ENCODE measurements at regions not wholly inside any gene's neighbourhood (a gene's known extent, or its start where the extent isn't known, plus 50 kb on each side); places are given as distances from the start of the nearest gene placed in this dataset.
A peak's percentile ranks its signal among the peaks of the same experiment; 100 is the strongest.
"Not testable (repeated sequence)": the region's sequence is repeated elsewhere in the genome, so short reads cannot be mapped to it uniquely, and the experiment has no call there.

- no peak for DNase-seq
Observed at GRCh38 chr4:163988865-163989264, 494.4 kb downstream of the TMA16 start.

- DNase-seq = no peak
Observed at GRCh38 chr4:163991298-163991865, 496.9 kb downstream of the TMA16 start.

GRCh38 chr4:164009435-164009834 is 514.9 kb downstream of the TMA16 start:
- no peak for DNase-seq

DNA sequence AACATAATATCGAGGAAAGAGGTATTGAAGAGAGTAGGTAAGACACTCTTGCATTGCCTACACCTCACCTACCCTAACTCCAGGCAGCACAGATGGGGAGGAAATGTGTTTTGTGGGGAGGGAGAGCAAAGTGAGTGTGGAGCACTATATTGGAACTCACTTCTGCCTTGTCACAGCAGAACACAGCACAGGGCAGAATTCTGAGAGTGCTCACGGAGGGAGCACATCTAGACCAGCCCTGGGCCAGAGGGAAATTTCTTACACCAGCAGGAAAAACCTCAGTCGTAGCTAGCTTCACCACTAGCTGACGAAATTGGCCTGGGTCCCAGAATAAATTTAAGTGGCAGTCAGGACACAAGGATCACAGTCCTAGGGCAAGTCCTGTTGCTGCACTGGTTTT is 517.3 kb downstream of the TMA16 start:
- DNase-seq = no peak

DNA sequence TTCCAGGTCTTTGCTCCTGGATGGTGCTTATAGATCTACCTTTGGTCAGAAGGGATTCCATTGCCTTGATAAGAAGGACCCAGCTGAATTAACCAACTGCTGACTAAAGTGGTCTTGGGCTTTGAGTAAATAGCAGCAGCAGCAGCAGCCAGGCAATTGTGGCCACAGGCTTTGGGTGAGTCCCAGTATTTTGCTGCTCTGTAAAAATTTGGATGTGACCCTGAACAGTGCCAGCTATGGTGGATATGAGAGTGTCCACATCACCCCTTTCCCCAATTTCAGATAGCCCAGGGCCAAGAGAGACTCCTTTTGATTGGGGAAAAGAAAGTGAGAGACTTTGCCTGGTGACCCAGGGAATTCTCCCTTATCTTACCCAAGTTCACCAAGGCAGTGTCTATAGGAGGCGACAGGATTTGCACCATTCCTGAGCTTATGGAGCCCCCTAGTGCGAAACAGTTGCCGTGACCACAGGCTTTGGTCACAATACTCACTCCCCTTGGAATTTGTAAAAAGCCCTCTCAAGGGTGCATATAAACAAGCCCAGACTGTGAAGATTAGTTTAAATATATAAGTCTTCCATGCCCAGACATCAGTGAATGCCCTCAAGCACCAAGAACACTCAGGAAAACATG is 518.0 kb downstream of the TMA16 start:
- peak; percentile 39 for DNase-seq

GRCh38 chr4:164021947-164022346 is 527.5 kb downstream of the TMA16 start:
- no peak for DNase-seq

- DNase-seq = no peak
Observed at GRCh38 chr4:164023214-164023613, 528.7 kb downstream of the TMA16 start.

DNA sequence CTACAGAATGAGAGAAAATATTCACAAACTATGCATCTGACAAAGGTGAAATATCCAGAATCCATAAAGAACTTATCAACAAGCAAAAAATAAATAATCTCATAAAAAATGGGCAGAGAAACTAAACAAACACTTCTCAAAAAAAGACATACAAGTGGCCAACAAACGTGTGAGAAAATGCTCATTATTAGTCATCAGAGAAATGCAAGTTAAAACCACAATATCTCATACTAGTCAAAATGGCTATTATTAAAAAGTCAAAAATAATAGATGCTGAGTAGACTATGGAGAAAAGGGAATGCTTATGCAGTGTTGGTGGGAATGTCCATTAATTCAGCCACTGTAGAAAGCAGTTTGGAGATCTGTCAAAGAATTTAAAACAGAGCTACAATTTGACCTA is 533.3 kb downstream of the TMA16 start:
- no peak for DNase-seq

DNA sequence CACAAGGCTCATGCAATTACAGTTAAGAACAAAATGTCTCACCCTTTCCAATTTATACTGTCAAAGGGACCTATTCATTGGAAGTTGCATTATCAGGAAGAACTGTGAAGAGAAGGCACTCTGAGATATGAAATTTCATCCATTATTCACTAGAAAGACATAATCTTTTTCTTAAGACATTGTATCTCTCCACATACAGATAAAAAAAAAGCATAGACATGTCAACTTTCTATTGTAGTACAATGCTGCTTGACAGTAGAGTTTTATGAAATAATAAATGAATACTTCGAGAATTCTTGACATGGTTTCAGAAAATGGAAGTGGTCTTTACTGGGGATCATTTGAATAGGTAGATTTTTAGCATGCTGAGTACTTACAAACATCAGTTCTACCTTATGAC is 545.0 kb downstream of the TMA16 start:
- no peak for DNase-seq

- no peak for DNase-seq
Observed at GRCh38 chr4:164056426-164057142, 562.1 kb downstream of the TMA16 start.

DNA sequence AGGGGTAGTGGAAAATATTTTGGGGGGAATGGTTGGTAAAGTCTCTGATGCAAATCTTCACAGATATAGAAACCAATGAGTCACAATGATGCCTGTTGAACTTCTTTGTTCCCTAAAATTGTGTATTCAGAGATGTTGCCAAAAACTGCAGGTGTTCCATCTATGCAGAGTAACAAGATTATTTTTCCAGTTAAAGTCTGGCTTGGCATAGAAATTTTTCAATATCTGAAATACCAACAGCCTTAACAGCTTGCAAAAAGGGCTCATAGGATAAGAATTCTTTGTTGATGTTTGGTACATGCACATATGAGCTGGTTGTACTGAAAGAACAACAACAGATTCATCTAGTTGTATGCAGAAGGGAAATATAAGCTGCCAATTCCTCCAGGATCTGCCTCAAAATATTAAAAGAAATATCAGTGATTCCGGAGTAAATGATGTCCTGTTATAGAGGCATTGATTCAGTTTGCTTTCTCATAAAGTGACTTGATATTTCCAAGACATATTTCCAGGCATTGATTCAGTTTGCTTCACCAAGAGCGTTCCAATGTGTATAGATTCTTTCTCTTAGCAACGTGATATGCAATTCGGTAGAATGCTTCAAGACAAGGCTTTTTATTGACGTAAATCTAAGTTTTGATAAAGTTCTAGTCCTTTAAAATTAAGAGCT is 564.4 kb downstream of the TMA16 start:
- DNase-seq = no peak

- DNase-seq = no peak
Observed at GRCh38 chr4:164060456-164060855, 566.0 kb downstream of the TMA16 start.

DNA sequence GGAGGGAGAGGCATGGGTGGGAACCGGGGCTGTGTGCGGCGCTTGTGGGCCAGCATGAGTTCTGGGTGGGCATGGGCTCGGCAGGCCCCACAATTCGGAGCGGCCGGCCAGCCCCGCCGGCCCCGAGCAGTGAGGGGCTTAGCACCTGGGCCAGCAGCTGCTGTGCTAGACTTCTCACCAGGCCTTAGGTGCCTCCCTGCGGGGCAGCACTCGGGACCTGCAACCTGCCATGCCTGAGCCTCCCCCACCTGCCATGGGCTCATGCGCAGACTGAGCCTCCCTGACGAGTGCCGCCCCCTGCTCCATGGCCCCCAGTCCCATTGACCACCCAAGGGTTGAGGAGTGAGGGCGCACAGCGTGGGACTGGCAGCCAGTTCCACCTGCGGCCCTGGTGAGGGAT is 573.9 kb downstream of the TMA16 start:
- DNase-seq = no peak

- no peak for DNase-seq
Observed at GRCh38 chr4:164070625-164071024, 576.1 kb downstream of the TMA16 start.

DNA sequence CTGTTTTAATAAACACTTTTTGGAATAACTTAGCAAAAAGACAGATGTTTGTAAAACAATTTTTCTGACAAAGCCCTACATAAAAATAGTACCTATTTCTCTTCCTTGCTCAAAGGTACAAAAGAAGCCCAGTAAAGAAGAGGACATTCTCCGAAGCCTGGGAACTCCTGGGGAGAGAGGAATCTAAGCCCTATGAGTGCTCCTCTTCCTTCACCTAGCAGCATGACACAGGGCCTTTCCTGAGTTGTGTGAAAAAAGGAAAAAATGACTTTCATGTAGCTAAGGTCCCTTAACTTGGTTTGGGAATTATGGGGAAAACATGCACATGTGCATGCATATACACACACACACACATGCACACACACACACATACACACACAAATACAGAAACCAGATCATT is 586.9 kb downstream of the TMA16 start:
- no peak for DNase-seq

- DNase-seq = no peak
Observed at GRCh38 chr4:164081801-164082200, 587.3 kb downstream of the TMA16 start.

- DNase-seq = no peak
Observed at GRCh38 chr4:164087733-164088132, 593.2 kb downstream of the TMA16 start.

DNA sequence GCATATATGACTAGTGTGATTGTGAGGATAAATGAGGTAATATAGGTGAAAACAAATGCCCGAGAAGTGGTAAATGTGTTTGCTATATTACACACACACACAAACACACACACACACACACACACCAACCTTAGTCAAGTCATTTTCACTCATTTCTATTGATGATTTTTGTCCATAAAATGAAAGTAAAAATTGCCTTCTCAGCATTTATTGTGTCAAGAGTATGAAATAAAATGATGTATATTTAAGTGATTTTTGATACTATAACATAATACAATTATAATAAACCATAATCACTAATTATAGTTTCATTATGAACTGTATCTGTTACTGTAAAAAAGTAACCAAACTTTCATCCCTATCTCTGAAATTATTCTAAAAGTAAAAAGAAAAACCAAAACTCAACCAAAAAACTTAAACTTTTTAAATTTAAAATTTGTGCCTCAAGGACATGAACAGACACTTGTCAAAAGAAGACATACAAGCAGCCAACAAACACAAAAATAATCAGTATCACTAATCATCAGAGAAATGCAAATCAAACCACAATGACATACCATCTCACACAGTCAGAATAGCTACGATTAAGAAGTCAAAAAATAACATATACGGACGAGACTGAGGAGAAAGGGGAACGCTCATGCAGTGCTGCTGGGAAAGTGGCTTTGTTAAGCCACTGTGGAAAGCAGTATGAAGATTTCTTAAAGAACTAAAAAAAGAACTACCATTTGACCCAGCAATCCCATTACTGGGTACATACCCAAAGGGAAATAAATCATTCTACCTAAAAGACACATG is 601.0 kb downstream of the TMA16 start:
- no peak for DNase-seq

DNA sequence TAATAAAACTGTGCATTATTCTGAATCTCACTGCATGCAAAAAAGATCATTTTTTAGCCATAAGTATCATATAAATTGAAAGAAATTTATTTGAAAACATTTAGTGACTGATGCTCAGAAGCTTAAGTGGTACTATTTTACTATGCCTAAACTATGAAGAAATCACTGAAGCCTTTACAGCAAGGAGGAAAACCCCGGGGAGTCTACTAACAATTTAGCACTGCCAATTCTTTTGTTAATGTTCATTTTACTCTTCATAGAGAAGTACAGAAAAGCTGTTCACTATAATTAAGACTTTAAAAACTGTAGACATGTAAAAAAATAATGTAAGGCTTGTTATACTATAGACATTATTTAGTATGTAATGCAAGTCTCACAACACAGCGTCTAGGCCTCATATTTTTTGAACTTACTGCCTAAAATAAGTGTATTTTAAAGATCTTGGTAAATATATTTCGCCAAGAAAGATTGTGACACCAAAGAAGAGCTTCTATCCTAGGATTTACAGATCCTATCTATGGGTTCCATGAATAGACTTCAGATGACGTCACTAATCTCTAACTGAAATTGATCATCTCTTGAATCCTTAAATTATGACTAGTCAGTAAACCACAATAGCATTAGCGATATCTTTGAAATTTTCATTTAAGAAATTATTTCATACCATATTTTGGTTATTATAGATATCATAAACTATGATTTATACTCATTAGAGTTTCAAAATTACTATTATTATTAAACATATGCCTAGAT is 602.5 kb downstream of the TMA16 start:
- DNase-seq = no peak

- not testable (repeated sequence) for DNase-seq
Observed at GRCh38 chr4:164100741-164101365, 606.4 kb downstream of the TMA16 start.

GRCh38 chr4:164108971-164109370 is 614.5 kb downstream of the TMA16 start:
- no peak for DNase-seq

GRCh38 chr4:164109503-164109902 is 615.0 kb downstream of the TMA16 start:
- DNase-seq = no peak

Data from left hindlimb (tissue), 1 donor.